ENCODE measurements at regions not wholly inside any gene's neighbourhood (a gene's known extent, or its start where the extent isn't known, plus 50 kb on each side); places are given as distances from the start of the nearest gene placed in this dataset.

DNA sequence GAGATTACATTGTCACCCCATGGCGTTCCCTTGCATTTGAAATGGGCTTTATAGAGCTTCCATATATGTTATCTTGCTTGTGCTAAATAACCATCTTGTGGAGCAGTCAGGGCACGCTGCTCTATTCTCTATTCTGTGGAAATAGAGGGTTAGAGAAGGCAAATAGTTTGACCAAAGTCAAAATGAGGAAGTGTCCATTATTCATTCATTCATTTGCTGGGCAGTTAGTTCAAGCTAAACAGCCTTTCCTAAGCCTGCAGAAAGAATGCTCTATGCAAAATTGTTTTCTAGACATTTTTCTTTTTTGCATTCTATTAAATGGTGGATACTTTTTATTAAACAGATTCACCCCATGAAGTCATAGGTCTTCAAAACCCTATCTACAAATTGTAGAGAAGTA is 67.8 kb upstream of the ELAC2 start:
- no peak for DNase-seq (ENCODE audit: low spot score)

DNA sequence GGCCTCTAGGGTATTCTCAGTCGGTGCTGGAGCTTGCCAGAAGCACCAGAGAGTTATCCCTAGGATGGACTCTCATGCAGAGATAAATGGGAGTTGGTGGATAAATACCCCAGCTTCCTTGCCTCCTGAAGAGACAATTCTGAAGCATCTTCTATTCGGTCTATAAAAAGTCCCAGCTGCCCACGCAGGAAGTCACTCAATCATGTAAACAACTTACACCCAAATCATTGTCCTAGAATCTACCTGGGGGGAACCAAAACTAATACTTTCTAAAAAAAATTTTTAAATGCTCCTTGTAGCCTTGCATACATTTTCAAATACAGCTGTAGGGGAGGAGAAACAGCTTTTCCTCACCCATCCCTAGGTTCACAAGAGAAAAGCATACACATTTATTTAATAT is 66.6 kb upstream of the ELAC2 start:
- DNase-seq (ENCODE audit: low spot score): no peak

DNA sequence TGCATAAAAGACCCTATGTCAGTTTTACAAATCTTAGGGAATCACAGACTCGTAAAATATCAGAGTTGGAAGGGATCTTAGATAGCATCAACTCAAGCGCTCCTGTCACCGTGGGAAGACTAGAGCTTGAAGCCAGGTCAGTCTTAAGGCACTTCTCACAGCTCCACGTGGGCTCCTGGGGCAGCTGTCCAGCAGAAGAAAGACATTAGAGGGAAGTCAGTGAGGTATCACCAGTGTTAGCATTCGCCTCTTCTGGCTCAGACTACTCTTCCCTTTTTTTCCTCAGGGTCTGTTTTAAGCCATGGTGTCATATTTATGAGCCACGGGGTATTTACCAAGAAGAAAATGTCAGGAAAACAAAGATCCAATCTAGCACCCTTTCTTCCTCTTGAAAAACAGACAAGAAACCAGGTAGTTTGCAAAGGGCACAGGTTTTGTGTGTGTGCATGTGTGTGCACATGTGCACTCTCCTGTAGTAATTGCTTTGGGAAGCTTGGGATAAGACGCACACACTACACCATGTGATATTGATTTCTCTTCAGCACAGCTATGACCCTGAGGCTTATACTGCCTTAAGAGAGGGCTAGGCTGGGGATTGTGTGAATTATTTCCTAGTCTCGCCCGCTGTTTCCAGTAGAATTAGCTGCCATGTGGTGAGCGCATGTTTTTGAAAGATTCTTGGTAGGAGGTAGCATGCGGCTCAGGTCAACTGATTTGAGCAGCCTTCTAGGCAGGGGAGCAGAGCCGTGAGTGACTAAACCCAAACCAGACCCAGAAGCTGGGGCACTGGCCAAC is 61.0 kb upstream of the ELAC2 start:
- no peak for DNase-seq (ENCODE audit: low spot score)

DNA sequence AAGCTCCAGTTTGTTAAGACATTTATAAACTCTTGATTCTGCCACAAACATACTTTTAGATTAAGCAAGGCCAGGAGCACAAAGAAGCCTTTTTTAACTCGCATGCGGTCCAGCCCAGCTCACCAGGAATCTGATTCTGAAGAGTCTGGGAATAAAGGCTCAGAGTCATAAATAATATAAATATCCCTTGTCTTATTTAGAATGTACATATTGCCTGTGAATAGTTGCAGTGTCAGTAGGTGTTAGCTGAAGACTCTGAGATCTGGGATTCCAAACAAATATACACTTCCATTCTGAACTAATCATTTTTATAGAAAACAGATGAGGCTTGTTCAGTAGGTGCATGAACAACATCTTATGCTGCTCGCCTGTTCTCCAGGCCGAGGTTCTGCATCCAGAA is 59.1 kb upstream of the ELAC2 start:
- no peak for DNase-seq (ENCODE audit: low spot score)

DNA sequence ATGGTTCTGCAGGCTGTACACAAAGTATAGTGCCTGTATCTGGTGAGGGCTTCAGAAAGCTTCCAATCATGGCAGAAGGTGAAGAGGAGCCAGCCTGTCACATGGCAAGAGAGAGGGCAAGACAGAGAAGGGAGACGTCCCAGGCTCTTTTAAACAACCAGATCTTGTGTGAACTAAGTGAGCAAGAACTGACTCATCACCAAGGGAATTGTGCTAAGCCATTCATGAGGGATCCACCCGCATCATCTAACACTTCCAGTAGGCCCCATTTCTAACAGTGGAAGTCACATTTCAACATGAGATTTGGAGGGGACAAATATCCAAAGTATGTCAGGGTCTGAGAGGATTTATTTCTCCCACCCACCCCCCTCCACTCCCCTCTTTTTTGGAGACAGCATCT is 56.2 kb upstream of the ELAC2 start:
- DNase-seq (ENCODE audit: low spot score): no peak

DNA sequence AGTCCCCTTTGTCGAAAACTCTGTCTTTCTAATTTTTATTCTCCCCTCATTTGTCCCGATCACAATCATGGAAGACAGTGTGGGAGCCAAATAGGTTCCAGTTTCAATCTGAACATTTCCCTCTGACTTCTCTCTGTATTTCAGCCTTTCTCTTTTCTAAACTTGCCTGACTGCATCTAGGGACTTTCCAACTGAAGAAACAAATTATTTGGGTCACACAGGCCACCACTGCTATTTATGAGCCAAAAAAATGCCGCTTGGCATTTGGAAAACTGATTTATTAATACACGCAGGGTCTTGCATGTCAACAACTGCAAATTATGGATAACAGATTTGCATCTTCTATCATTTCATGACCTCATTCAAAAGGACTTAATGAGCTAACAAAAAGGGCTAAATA is 55.2 kb upstream of the ELAC2 start:
- no peak for DNase-seq (ENCODE audit: low spot score)

DNA sequence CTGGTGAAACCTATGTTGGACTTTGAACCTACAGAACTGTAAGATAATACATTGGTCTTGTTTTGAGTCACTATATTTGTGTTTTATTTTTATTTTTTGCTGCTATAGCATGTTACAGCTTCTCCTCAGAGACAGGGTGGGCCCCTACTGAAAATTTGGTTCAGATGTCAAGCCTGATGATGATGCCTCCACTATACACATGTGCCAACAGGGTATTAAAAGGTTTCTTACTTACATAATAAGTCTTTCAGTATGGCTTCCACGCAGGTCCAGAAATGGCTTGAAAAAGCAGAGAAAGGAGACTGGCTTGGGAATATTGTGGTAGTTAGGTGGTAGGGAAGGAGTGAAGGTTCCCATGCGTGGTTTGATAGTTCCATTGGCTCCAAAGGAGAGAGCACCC is 52.9 kb upstream of the ELAC2 start:
- no peak for DNase-seq (ENCODE audit: low spot score)

DNA sequence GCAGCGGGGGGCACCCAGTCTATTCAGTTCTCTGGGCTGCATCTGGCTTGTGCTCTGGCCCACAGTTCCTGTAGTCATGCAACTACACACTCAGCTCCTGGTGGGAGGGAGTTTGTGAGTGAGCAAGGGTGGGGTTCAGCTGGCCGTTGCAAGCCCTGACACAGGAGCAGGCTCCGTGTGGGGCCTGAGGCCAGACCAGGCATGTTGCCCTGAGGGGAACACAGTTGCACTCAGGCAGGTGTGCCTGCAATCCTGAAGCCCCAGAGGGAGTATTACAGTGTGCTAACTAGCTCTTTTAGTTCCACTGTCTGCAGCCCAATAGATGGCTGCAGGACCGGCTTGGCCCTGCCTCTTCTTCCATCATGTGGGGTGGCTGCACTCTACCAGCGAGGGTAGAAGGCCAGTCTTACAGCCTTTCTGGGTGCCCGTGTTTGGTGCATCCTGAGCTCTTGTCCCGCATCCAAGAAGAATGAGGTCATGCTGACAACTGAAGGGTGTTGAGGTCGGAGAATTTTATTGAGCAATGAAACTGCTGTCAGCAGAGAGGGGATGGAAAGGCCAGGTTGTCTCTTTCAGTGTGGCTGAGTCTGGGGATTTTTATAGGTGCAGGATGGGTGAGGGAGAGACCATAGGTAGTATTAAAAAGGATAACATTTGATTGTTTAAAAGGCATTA is 49.9 kb upstream of the ELAC2 start:
- no peak for DNase-seq (ENCODE audit: low spot score)

All from left forelimb (tissue), 1 donor.